ENCODE measurements at regions not wholly inside any gene's neighbourhood (a gene's known extent, or its start where the extent isn't known, plus 50 kb on each side); places are given as distances from the start of the nearest gene placed in this dataset.

DNA sequence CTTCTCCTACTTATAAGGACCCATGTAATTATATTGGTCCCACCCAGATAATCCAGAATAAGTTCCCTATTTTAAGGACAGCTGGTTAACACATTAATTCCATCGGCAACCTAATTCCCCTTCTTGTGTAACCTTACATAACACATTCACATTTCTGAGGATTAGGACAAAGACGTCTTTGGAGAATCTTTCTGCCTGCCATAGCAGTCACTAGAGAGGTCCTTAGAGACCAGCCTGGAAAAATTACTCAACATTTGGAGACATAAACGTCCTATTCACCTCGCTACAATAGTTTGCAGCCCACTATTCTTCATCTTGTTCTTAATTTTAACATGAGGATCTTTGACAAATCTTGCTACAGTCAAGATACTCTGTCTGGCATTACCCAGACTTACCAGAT is 100.1 kb downstream of the MAFB start:
- DNase-seq: no peak

DNA sequence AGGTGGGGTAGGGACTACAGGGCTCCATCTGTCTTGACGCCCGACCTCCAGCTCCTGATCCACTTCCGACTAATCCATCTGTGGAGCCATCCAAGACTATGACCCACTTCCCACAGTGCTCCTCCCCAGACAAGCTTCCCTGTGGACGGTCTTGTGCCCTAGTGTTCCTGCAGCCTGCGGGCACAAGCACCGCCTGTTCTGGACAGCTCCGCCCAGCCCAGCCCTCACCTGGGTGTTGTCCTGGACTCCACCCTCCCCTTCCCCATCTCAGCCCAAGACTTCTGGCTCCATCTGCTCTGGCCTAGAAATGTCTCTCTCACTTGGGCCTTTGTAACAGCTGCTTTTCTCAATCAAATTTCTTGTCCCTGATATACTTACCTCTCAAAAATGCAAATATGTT is 102.0 kb downstream of the MAFB start:
- DNase-seq: no peak

DNA sequence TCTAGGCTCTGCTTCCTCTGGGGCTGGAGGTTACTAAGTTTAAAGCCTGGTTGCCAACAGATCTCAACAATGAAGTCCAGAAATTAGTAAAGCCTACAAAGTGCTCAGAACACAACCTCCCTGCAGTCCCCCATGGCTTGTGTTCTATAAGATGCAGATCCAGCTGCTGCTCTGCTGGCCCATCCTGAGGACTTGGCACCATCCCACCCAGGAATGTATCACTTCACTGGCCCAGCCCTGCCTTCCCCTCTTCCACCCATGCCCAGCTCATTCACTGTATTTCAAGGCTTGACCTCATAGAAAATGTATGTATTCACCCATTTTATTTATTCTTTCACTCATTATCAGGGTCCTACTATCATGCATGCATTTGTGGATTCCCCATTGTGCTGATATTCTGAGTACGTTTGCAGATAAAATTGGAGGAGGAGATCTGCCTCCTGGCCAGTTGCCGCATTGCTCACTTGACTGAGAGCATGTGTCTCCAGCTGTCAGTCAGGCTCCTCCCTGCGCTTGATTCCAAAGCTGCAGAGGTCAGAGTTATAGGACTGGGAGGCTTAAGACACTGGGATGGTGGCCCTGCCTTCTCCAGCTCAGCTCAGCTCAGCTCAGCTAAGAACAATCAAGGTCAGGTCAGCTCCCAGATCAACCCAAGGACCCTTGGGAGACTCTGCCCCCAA is 104.8 kb downstream of the MAFB start:
- DNase-seq: no peak

DNA sequence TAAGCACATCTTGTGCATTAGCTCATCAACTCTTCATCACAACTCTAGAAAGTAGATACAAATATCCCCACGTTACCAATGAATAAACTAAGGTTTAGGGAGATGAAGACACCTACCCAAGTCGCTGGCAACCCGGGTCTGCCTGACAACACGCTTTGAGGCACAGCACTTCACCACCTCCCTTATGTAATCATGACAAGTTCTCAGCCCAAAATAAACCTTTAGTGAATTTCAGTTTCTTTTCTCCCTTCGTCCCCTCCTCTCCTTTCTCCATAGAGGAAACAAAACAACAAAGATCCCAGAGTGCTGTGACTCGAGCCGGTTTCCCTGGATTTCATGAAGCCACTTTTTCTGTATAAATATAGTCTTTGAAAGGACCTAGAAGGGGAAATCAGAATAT is 105.4 kb downstream of the MAFB start:
- DNase-seq: no peak

DNA sequence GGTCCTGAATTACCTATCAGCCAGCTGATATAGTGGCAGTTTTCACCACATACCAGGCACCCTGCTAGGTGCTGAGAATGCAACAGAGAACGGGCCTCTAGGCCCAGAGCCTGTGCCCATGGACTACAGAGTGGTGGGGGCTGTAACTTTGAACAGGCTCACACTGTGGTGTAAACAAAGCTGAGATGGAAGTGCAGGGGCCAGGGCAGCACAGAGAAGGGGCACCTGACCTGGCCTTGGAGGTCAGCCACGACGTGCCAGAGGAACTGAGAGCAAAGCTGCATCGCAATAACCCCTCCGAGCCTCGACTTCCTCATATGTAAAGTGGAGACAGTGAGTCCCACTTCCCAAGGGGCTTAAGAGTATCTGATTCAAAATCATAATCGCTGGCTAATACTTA is 105.8 kb downstream of the MAFB start:
- DNase-seq: no peak

DNA sequence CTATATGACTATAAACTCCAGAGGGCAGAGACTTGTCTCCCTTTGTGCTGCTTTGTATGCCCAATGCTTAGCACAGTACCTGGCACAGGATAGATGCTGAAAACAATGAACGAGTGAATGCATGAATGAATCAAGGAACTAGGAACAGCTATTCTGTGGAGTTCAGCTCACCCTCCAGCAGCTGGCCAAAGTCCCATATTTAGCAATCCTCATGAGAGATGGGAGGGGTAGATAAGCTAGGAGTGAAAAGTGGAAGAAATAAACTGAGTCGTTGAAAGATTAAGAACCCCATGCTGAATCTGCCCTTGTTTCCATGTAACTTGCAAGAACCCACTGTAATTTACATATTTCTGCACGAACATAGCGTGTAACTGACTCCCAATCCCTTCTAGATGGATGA is 106.5 kb downstream of the MAFB start:
- DNase-seq: no peak

DNA sequence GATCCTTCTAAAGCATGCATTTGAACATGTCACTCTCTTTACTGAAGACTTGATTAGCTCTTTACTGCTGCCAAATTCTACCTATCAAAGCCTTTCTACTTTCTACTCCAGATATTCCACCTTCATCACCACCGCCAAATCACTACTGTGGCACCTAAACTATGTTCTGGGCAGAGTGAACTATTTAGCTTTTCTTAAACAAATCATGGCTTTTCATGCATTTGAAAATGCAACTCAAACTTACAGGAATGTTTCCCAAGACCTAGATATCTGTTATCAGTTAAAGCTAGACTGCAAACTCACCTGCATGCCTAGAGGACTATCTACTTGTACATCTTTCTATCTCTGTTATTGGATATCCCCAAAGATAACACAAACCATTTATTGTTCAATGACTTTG is 109.3 kb downstream of the MAFB start:
- DNase-seq: no peak

DNA sequence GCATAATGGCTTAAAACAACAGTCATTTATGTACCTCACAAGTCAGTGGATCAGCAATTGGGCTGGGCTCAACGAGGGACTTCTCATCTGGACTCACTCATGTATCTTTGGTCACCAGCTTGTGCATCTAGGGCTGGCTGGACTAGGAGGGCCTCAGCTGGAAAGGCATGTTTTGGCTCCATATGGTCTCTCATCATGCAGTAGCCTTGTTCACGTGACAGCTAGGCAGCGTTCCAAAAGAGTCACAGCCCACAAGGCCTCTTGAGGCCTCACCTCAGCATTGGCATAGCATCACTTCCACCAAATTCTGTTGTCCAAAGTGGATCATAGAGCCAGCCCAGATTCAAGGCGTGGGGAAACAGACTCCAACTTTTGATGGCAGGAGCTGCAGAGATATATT is 110.1 kb downstream of the MAFB start:
- no peak for DNase-seq

DNA sequence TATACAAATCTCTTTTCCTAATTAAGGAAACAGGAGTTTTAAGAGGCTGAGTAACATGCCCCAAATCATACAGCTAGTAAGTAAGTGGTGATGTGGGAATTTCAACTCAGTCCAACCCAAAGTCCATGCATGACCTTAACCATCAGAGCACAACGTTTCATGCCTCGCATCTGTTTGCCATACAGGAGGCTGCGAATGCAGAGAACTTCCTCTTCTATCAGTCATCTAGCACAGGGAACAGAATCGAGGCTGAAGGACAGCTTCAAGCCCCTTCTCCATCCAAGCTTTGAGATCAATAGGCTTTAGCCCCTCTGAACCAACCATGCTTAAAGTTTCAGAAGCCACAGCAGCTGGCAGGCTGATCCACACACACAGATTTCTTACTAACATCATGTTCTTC is 113.2 kb downstream of the MAFB start:
- DNase-seq: no peak

DNA sequence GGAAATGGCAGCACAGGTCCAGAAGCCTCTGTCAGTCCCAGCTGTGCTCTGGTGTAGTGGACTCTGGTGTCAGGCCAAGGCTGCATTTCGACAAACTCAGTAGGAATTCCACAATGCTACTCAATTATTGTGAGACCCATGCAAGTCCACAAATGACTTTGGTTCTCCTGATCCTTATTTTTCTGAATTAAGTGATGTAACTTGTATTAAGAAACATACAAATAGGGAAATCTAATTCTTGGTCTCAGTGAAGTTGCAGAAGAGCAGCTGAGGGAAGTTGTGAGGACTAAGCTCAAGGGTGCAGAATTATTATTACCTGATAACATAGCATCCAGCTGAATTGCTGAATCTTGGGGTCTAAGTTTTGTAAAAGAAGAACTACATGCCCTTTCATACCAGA is 116.8 kb downstream of the MAFB start:
- no peak for DNase-seq

DNA sequence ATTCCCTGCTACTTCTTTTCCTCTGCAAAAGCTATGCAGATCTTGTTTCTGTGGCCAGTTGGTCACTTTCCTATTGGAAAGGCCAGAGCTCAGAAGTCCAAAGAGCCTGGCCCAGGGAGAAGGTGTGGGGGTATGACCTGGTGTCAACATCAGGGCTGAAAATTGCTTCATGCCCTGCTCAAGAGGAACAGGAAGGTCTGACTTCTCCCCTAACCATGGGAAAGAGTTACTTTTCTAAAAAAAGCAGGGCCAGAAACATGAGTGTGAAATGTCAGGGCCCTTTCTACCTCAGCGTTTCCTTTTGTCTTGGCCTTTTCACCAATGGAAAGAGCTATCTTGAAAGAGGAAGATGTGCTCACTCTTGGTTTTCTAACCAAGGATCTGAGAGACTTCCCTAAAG is 117.4 kb downstream of the MAFB start:
- no peak for DNase-seq

DNA sequence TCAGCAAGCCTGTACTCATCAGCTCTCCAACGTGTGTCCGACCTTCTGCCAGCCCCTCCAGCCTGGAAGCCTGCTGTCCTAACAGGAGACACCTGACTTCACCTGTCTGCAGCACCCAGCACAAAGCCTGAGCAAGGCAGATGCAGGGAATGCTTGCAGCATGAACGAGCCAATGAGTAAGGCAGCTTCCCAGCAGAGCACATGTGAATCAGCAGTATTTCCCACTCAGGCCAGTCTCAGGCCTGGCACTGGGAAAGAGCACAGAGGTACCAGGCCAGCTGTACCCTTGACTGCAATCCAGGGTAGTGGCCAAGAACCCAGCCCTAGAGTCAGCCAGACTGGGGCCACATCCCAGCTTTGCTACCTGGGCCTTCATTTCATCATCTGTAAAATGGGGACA is 120.8 kb downstream of the MAFB start:
- no peak for DNase-seq

DNA sequence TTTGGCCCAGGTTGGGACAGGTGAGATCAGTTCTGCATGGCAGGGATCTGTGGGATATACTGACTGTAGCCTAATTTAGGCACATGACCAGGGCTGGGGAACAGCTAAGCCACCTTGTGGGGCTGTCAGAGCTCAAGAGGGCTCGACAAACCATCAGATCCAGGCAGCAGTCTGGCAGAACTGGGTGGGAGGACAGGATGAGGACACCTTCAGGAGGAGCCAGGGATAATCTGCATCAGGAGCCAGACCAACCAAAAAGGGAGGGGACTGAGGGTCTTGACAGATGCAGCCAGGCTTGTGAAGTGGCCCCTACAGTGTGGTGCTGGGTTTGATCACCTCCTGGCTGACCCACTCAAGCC is 123.4 kb downstream of the MAFB start:
- no peak for DNase-seq

DNA sequence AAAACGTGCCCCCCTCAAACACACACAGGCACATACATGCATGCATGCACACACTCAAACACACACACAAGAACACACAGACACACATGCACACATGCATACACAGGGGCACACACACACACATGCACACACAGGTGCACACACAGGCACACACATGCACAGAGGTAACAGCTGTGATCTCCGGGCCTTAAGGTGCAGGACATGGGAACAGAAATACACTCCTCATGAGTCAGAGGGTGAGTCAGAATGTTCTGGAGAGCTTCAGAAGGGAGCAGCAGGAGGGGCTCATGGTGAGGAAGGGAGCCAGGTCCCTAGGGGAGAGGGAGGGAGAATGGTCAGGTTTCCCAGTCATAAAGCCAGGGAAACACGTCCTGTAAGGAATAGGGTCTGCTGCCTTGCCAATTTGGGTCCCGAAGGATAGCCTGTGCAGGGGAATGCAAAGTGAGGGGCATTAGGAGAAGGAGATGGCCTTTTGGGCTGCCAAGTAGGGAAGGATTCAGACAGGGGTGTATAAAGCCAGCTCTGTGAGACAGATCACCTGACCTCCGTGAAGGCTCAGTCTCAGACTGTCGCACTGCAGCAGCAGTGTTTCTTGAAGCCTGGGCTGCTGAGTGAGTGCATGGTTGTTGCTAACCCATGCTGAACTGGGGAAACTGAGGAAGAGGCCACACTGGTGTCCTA is 123.9 kb downstream of the MAFB start:
- no peak for DNase-seq

DNA sequence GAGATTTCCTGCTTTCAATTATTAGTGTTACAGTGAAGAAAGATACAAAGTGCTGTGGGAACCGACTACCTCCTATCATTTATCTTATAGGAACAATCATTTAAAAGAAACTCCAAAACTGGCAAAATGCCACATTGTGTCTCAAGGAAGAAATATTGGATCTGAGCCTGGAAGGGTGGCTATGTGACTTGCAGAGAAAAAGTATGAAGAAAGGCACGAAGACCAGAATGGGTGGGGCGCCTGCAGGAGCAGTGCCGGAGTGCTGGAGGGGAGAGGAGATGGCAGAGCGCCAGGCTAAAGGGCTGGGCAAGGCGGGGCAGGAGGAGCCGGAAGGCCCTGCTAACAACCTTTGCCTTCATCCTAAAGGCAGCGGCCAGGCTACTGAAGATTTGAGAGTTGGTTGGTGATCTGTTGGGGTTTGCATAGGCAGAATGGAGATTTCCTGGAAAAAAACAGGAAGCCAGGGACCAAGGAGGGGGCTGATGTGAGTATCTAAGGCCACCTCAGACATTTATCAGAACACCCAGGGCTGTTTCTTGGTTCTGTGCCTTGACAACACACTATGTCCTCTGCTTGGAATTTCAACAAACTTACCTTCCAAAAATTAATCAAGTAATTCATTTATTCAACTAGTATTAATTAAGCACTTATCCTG is 125.6 kb downstream of the MAFB start:
- no peak for DNase-seq

DNA sequence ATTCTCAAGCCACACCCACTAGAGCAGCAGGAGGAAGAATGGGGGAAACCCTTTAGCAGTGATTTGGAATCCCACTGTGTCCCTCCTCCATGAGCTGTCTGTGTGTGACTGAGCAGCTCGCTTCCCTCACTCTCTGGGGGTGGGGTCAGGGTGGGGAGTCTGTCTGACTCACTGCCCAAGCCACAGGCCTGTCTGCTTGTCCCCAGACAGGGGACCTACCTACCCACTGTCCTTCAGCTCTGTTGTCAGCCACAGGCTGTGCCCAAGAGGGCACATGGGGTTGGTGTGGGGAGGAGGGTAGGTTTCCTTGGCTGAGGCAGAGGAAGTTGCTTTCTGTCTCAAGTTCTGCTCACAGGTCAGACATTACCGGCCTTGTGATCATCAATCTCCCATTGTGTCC is 127.0 kb downstream of the MAFB start:
- DNase-seq: no peak

DNA sequence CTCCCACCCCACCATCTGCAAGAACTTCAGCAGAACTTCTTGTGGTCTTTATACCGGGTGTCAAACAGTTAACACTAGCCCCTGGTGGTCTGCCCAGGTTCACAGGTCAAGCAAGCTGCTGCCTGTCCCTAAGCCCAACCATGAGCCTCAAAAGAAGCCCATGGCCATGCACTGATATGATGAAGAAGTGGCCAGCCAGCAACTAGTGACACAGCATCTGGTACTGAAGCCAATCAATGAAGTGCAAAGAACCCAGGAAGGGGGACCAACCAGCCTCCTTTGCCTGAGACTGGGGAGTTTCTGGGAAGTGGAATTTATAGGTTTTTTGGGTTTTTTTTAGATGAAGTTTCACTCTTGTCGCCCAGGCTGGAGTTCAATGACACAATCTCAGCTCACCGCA is 127.8 kb downstream of the MAFB start:
- DNase-seq: no peak

DNA sequence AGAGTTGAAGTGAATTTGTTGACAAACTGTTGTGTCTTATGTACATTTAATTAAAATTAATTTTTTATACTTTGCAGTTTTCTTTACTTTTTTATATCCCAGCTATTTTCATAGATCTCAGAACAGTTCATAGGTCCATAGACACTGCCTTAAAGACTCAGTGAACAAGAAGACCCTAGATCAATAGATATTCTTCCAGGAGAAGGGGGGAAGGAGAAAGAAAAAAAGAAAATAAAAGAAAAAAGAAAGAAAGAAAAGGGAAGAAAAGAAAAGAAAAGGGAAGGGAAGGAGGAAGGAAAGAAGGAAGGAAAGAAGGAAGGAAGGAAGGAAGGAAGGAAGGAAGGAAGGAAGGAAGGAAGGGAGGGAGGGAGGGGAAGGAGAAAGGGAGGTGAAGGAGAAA is 130.8 kb downstream of the MAFB start:
- no peak for DNase-seq

DNA sequence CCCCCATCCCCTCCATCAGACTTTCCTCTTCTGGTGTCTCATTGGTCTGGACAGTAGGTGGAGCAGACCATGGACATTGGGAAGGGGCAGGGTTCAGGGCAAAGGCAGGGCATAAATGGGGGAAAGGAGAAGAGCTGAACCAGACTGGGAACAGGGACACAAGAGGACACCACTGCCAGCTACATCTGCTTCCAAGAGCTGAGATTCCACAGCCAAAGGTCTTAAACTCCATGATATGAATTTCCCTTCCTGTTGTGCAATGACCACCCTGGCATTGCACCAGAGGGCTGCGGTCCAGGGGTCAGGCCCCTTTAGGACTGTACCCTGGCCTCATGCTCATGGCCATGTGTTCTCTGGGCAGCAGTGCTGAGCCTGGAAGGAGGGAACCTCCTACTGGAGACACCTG is 137.9 kb downstream of the MAFB start:
- no peak for DNase-seq

DNA sequence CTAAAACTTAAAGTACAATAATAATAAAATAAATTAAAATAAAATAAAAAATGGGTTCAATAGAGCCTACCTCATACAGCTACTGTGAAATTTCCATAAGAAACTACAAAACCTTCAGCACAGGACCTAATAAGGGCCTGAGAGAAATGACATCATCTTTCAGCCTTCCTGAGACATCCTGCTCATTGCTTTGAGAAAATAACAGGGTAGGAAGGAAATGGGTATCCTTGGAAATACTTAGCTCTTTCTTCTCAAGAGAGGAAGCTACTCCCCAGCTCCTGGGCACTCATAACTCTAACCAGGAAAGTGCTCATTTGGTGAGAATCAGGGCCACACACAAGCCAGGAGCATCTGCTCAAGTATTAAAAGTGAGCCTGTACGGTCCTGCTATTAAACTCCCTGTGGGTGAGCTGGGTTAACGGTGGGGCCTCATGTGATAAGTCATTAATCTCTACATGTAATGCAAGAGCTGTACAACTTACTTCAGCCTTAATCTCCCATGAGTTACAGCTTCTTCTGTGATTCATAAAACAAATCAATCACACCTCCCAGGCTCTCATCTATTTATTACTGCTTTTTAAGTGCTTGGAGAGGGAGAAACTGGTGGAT is 141.4 kb downstream of the MAFB start:
- no peak for DNase-seq

DNA sequence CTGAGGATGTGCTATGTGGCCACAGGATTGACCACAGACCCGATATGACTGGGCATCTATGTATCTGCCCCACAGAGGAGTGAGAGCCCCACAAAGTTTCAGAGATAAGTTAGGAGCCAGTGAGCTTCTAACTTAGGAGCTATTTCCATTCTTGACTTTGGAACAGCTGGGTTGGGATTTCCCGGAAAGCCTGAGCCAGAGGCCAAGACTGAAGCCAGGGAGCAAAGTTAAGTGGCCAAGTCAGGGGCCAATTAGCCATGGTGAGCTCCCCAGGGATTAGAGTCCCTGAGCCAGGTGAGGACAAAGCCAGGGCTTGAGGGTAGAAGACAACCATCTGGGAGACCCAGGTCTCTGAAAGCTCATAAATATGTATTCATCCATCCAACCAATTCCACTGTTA is 143.6 kb downstream of the MAFB start:
- DNase-seq: no peak

DNA sequence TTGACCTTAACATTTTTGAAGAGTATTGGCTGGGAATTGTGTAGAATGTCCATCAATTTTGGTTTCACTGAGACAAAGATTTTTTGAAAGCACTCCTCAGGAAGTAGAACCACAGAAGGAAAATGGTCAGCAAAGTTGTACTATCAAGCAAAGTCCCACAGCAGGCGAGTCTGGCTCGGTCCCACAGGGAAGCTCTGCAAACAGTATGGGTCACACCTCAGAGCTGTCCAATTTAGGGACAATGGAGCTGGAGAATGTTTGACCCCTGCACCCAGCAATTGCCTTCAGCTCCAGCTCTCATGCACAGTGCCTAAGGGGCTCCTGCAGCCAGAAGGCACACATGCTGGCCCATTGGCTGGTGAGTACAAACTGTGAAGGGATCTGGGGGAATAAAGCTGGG is 147.0 kb downstream of the MAFB start:
- DNase-seq: no peak

DNA sequence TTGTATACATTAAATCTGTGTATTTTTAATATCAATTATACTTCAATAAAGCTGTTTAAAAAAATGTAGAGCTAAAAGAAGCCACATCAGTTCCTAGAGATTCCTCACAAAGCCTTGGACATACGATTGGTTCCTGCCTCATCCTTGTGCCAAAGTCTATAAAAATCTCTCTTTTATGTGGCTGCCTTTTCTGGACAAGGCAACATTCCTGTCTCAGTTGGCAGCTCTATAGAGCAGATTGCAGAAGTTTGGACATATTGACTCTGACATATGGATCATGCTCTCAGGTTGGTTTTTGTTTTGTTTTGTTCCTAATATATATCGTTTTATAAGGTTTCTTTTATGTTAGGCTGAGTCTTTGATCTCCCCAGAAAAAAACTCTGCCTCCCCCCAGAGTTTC is 148.9 kb downstream of the MAFB start:
- no peak for DNase-seq

DNA sequence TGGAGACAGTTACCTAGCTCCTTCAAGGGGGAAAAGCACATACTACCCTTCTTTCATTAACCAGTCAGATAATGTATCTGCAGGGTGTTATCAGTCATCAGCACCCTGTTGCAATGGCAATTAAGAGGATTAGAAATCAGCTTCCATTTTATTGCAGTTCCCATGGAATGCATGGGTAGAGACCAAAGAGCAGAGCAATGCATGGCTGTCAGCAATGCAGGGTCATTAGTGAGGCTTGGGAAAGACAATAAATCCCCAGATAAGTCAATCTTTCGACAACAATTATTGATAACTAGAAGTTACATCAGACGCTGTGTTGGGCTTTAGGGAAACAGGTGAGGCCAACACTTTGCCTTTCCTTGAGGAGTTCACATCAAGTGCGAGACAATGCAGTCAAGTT is 150.9 kb downstream of the MAFB start:
- DNase-seq: no peak
